Osteoblast (primary cell): ENCODE measurements at regions not wholly inside any gene's neighbourhood (a gene's known extent, or its start where the extent isn't known, plus 50 kb on each side); places are given as distances from the start of the nearest gene placed in this dataset.

ENCODE experiments used
- DNase-seq: peaks from one replicate; pipeline ENCODE4 v3.0.0; 2011; ENCODE audit warnings: low spot score, mixed read lengths; ENCODE audit not compliant: insufficient read length; ENCODE audit errors: missing footprints
- H2AFZ ChIP-seq: 2 replicates; pipeline ENCODE4 v1.6.0; 2011; ENCODE audit warnings: mild to moderate bottlenecking, low read length
- H3K27ac ChIP-seq: 2 replicates; pipeline ENCODE4 v1.5.1; 2011; ENCODE audit warnings: mild to moderate bottlenecking, low read depth, low read length, moderate library complexity
- H3K27me3 ChIP-seq: 2 replicates; pipeline ENCODE4 v1.6.0; 2012; ENCODE audit warnings: mild to moderate bottlenecking, control low read depth, inconsistent platforms, low read length, moderate library complexity; ENCODE audit not compliant: insufficient read depth
- H3K36me3 ChIP-seq: 2 replicates; pipeline ENCODE4 v1.5.1; 2011; ENCODE audit warnings: mild to moderate bottlenecking, low read length, control low read depth, moderate library complexity; ENCODE audit not compliant: insufficient read depth
- H3K4me1 ChIP-seq: 2 replicates; pipeline ENCODE4 v1.5.1; 2011; ENCODE audit warnings: mild to moderate bottlenecking, low read length, control low read depth, moderate library complexity; ENCODE audit not compliant: insufficient read depth
- H3K4me2 ChIP-seq: 2 replicates; pipeline ENCODE4 v1.6.0; 2011; ENCODE audit warnings: mild to moderate bottlenecking, low read length; ENCODE audit not compliant: insufficient read depth
- H3K4me3 ChIP-seq: fragments of 200-600 bp; sonication (generic); 3 replicates; pipeline ENCODE4 v1.5.1; 2012; ENCODE audit warnings: mild to moderate bottlenecking, low read length, inconsistent platforms; ENCODE audit not compliant: insufficient read depth
- H3K79me2 ChIP-seq: 2 replicates; pipeline ENCODE4 v1.6.0; 2012; ENCODE audit warnings: mild to moderate bottlenecking, low read length, control low read depth, inconsistent platforms; ENCODE audit not compliant: insufficient read depth
- H3K9me3 ChIP-seq: 2 replicates; pipeline ENCODE4 v1.5.1; 2011; ENCODE audit warnings: low read depth, low read length, control low read depth
- H4K20me1 ChIP-seq: 2 replicates; pipeline ENCODE4 v1.6.0; 2012; ENCODE audit warnings: mild to moderate bottlenecking, low read length, control low read depth; ENCODE audit not compliant: insufficient read depth
- TF ChIP-seq, protein P1 (sequence below): IDR thresholded peaks from 2 replicates; pipeline ENCODE4 v1.5.1; 2011; ENCODE audit warnings: mild to moderate bottlenecking, low read depth, low read length, moderate library complexity; ENCODE audit errors: extremely low read depth

DNA sequence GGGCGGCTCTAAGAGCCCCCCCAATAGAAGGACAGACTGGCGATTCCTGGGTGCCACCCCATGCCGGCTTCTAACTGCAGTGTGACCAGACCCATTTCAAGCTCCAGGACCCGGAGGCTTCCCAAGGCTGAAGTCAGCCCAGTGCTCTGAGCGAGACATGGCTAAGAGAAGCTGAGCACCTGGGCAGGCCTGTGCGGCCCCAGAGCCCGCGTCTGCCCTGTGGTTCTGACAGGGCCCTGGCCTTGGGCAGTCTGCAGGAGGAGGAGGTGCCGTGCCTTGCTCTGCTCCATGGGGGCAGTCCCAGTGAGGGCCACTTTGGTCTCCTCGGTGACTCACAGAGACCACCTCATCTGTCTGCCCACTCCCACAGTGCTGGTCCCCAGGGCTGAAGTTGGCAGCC lies 1314.2 kb downstream of the BRD1 start:
- Histone ChIP-seq H3K4me3 (no peak overlapping the region), H3K27me3 (no peaks in the 10 kb centered on the region), H3K27ac (no peak overlapping the region), H2AFZ (no peak overlapping the region), H3K9me3 (no peaks in the 10 kb centered on the region), H3K79me2 (no peaks in the 10 kb centered on the region), H4K20me1 (no peaks in the 10 kb centered on the region), H3K36me3 (no peaks in the 10 kb centered on the region), H3K4me1 (no peaks in the 10 kb centered on the region), H3K4me2 (no peak overlapping the region)
- TF ChIP-seq, protein P1, sequence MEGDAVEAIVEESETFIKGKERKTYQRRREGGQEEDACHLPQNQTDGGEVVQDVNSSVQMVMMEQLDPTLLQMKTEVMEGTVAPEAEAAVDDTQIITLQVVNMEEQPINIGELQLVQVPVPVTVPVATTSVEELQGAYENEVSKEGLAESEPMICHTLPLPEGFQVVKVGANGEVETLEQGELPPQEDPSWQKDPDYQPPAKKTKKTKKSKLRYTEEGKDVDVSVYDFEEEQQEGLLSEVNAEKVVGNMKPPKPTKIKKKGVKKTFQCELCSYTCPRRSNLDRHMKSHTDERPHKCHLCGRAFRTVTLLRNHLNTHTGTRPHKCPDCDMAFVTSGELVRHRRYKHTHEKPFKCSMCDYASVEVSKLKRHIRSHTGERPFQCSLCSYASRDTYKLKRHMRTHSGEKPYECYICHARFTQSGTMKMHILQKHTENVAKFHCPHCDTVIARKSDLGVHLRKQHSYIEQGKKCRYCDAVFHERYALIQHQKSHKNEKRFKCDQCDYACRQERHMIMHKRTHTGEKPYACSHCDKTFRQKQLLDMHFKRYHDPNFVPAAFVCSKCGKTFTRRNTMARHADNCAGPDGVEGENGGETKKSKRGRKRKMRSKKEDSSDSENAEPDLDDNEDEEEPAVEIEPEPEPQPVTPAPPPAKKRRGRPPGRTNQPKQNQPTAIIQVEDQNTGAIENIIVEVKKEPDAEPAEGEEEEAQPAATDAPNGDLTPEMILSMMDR = no peak
- no peak for DNase-seq

DNA sequence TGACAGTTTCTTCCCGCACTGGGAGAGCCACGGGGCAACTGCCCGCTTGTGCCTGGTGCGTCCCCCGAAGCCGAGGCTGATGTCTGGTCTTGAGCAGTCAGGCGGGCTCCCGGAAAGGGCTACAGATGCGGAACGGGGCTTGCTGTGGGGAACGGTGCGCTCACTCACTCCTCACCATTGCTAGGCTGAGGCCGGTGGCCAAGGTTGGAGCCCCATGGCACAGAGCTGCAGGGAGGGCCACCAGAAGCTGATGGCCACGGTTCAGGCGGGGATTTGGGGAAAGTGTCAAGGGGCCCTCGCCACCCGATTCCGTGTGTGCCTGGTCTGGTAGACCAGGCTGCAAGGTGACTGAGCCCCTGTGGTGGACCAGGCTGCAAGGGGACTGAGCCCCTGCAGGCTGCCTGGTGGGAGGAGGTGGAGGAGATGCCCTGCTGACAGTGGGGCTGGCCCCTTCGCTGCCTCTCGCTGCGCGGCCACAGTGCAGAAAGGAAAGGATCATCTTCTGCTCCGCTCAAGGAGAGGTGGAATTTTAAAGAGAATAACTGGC lies 1315.8 kb downstream of the BRD1 start:
- TF ChIP-seq, protein P1 = no peak
- no peak for DNase-seq
- Histone ChIP-seq H3K4me3 (no peak overlapping the region), H3K4me2 (no peak overlapping the region), H2AFZ (no peak overlapping the region), H3K27ac (no peak overlapping the region), H3K79me2 (no peaks in the 10 kb centered on the region), H4K20me1 (no peaks in the 10 kb centered on the region), H3K9me3 (no peaks in the 10 kb centered on the region), H3K36me3 (no peaks in the 10 kb centered on the region), H3K27me3 (no peaks in the 10 kb centered on the region), H3K4me1 (no peaks in the 10 kb centered on the region)

DNA sequence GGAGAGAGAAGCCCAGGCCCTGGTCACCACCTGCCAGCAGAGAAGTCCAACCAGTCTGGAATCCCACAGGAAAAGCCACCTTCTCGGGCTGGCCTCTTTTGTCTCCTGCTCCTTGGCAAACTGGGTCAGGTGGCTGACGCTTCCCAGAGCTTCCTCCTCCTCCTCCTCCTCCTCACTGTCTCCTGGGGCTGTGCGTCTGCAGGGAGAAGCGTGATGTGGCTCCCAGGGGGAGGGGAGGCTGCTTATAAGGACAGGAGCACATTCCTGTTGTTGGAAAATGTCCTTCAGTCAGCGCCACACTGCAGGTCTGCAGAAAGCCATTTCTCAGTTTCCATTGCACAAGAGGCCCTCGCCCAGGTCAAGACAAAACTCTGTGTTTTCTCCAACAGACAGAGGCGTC lies 1316.5 kb downstream of the BRD1 start:
- H2AFZ ChIP-seq = no peak overlapping the region
- no peak overlapping the region for H3K4me2 ChIP-seq
- no peaks in the 10 kb centered on the region for H3K36me3 ChIP-seq
- H3K4me3 ChIP-seq = no peak overlapping the region
- no peaks in the 10 kb centered on the region for H4K20me1 ChIP-seq
- H3K9me3 ChIP-seq = no peaks in the 10 kb centered on the region
- H3K79me2 ChIP-seq = no peaks in the 10 kb centered on the region
- no peaks in the 10 kb centered on the region for H3K4me1 ChIP-seq
- H3K27ac ChIP-seq = no peak overlapping the region
- DNase-seq = no peak
- no peaks in the 10 kb centered on the region for H3K27me3 ChIP-seq
- TF ChIP-seq, protein P1 = no peak

DNA sequence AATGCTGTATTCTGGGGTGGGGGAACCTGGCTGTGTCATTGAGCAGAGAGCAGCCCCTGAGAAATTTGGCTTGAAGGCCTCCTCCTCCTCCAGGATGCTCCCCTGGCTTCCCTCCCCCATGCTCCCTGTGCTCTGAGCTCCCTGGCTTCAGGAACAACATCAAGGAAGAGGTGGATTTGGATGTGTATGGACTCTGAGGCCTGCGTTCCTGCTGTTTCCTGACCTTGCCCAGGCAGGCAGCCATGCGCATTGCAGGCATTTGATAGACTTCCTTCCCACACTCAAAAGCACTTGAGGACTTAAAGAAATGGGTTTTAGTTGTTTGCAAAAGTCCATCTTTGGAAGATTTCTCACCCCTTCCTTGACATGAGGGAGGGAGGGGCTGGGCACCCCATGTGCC lies 1317.1 kb downstream of the BRD1 start:
- H3K4me3 ChIP-seq = no peak overlapping the region
- H3K4me2 ChIP-seq = no peak overlapping the region
- no peaks in the 10 kb centered on the region for H3K79me2 ChIP-seq
- no peak for DNase-seq
- TF ChIP-seq, protein P1 = no peak
- no peaks in the 10 kb centered on the region for H3K4me1 ChIP-seq
- no peaks in the 10 kb centered on the region for H3K9me3 ChIP-seq
- no peak overlapping the region for H3K27ac ChIP-seq
- H3K27me3 ChIP-seq = no peaks in the 10 kb centered on the region
- no peaks in the 10 kb centered on the region for H4K20me1 ChIP-seq
- no peaks in the 10 kb centered on the region for H3K36me3 ChIP-seq
- no peak overlapping the region for H2AFZ ChIP-seq
